KMS-11 (cell line): ENCODE measurements at regions not wholly inside any gene's neighbourhood (a gene's known extent, or its start where the extent isn't known, plus 50 kb on each side); places are given as distances from the start of the nearest gene placed in this dataset.

Experiments
- H2AFZ ChIP-seq: fragments of 200-600 bp; sonication (generic); 2 replicates; pipeline ENCODE4 v1.6.1; 2016; ENCODE audit warnings: antibody characterized with exemption, mixed run types, low read depth
- H3K27ac ChIP-seq: fragments of 200-600 bp; sonication (generic); 2 replicates; pipeline ENCODE4 v1.6.1; 2016; ENCODE audit warnings: mild to moderate bottlenecking, mixed run types
- H3K27me3 ChIP-seq: fragments of 200-600 bp; sonication (generic); 2 replicates; pipeline ENCODE4 v1.6.1; 2017; ENCODE audit warnings: mild to moderate bottlenecking, low read depth, mixed run types, moderate library complexity; ENCODE audit not compliant: insufficient read depth
- H3K36me3 ChIP-seq: fragments of 200-600 bp; sonication (generic); 2 replicates; pipeline ENCODE4 v1.6.1; 2017; ENCODE audit warnings: mild to moderate bottlenecking, mixed run types; ENCODE audit not compliant: insufficient read depth
- H3K4me1 ChIP-seq: fragments of 200-600 bp; sonication (generic); 2 replicates; pipeline ENCODE4 v1.6.1; 2016; ENCODE audit warnings: mild to moderate bottlenecking, low read depth, mixed run types; ENCODE audit not compliant: poor library complexity, severe bottlenecking
- H3K4me2 ChIP-seq: fragments of 200-600 bp; sonication (generic); 2 replicates; pipeline ENCODE4 v1.7.0; 2016; ENCODE audit warnings: mild to moderate bottlenecking, mixed run types
- H3K4me3 ChIP-seq: fragments of 200-600 bp; sonication (generic); IDR thresholded peaks from 2 replicates; pipeline ENCODE4 v1.6.1; 2017; ENCODE audit warnings: low read depth, low read length, mixed read lengths; ENCODE audit not compliant: insufficient read depth
- H3K79me2 ChIP-seq: fragments of 200-600 bp; sonication (generic); 2 replicates; pipeline ENCODE4 v1.6.1; 2016; ENCODE audit warnings: low read depth, mixed run types; ENCODE audit not compliant: insufficient read depth
- H3K9ac ChIP-seq: fragments of 200-600 bp; sonication (generic); 2 replicates; pipeline ENCODE4 v1.6.1; 2016; ENCODE audit warnings: mild to moderate bottlenecking, mixed run types
- H4K20me1 ChIP-seq: fragments of 200-600 bp; sonication (generic); 2 replicates; pipeline ENCODE4 v1.6.1; 2016; ENCODE audit warnings: mild to moderate bottlenecking, mixed run types; ENCODE audit not compliant: insufficient read depth
- CTCF ChIP-seq: fragments of 200-600 bp; sonication (generic); conservative IDR thresholded peaks from 2 replicates; pipeline ENCODE4 v1.6.1; 2017; ENCODE audit warnings: low read depth, mild to moderate bottlenecking, antibody characterized with exemption, low read length, moderate library complexity, mixed read lengths

DNA sequence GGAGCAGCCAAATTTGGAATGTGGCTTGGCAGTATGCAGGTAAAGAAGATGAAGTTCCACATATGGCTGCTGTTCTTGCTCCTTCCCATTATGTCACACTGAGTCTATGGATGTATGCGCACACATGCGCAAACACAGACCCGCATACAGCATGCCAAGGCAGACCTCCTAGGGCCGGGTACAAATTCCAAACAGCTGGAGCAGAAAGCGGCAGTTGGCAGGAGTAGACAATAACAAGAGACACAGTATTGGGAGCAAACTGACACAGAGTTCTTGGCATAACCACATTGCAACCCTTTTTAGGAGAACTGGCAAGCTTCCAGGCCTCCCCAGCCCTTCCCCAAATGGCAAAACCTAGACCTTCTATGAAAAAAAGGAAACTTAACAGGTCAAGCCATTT is 268.9 kb downstream of the SP3 start:
- no peaks in the 10 kb centered on the region for H3K36me3 ChIP-seq
- no peaks in the 10 kb centered on the region for H3K4me1 ChIP-seq
- no peak overlapping the region for H2AFZ ChIP-seq
- H4K20me1 ChIP-seq: no peaks in the 10 kb centered on the region
- no peak overlapping the region for H3K4me2 ChIP-seq
- H3K9ac ChIP-seq: no peak overlapping the region
- no peaks in the 10 kb centered on the region for H3K79me2 ChIP-seq
- H3K4me3 ChIP-seq: no peak overlapping the region
- no peaks in the 10 kb centered on the region for H3K27me3 ChIP-seq
- no peak for TF ChIP-seq CTCF
- H3K27ac ChIP-seq: no peak overlapping the region

DNA sequence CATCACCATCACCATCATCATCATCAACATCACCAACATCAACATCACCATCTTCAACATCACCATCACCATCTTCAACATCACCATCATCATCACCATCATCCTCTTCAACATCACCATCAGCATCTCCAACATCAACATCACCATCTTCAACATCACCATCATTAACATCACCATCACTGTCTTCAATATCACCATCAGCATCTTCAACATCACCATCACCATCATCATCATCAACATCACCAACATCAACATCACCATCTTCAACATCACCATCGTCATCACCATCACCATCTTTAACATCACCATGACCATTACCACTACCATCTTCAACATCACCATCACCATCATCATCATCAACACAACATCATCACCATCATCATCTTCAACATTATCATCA is 267.2 kb downstream of the SP3 start:
- no peaks in the 10 kb centered on the region for H4K20me1 ChIP-seq
- H3K79me2 ChIP-seq: no peaks in the 10 kb centered on the region
- H3K4me3 ChIP-seq: no peak overlapping the region
- no peaks in the 10 kb centered on the region for H3K27me3 ChIP-seq
- no peak overlapping the region for H3K27ac ChIP-seq
- no peak for TF ChIP-seq CTCF
- H3K36me3 ChIP-seq: no peaks in the 10 kb centered on the region
- H2AFZ ChIP-seq: no peak overlapping the region
- no peak overlapping the region for H3K4me2 ChIP-seq
- no peaks in the 10 kb centered on the region for H3K4me1 ChIP-seq
- no peak overlapping the region for H3K9ac ChIP-seq

DNA sequence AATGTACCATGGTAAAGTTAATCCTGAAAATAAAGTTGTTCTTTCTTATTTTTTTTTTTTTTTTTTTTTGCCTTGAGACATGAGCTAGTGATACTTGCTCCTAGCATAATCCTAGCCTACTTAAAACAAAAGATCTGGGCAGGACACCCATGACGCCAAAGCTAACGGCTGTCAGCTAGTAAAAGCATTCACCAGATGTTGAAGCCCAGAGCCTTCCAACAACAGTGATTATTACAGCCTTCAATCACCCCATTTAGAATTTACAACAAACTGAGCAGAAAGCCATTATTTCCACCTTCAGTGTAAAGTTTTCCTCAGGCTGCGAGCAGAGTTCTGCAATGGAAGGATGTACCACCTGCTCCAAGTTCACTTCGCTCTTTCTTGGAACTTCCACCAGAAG is 259.5 kb downstream of the SP3 start:
- Histone ChIP-seq H3K4me3 (no peak overlapping the region), H2AFZ (no peak overlapping the region), H3K79me2 (no peaks in the 10 kb centered on the region), H3K9ac (no peak overlapping the region), H3K27ac (no peak overlapping the region), H3K4me2 (no peak overlapping the region), H3K27me3 (no peaks in the 10 kb centered on the region), H3K4me1 (no peaks in the 10 kb centered on the region), H4K20me1 (no peaks in the 10 kb centered on the region), H3K36me3 (no peaks in the 10 kb centered on the region)
- TF ChIP-seq CTCF: no peak

DNA sequence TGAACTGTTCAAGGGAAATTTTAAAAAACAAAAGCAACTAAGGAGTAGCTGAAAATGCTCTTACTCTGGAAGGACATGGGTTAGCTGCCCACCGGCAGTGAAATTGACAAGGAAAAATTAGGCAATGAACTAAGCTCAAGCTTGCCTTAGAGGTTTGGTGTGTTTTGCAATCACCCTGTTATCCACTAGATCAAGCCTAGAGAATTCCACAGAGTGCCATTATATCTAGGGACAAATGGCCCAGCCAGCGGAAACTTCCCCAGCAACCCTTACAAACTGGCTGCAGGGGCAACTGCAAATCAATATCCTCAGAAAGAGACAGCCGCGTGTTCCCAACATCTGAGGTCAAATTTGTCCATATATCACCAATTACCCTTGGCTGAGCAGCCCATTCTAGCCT is 258.2 kb downstream of the SP3 start:
- no peak overlapping the region for H2AFZ ChIP-seq
- no peak overlapping the region for H3K9ac ChIP-seq
- no peak overlapping the region for H3K4me3 ChIP-seq
- no peak overlapping the region for H3K27ac ChIP-seq
- no peaks in the 10 kb centered on the region for H3K4me1 ChIP-seq
- no peak for TF ChIP-seq CTCF
- no peaks in the 10 kb centered on the region for H3K36me3 ChIP-seq
- H3K4me2 ChIP-seq: no peak overlapping the region
- no peaks in the 10 kb centered on the region for H3K79me2 ChIP-seq
- no peaks in the 10 kb centered on the region for H4K20me1 ChIP-seq
- no peaks in the 10 kb centered on the region for H3K27me3 ChIP-seq

DNA sequence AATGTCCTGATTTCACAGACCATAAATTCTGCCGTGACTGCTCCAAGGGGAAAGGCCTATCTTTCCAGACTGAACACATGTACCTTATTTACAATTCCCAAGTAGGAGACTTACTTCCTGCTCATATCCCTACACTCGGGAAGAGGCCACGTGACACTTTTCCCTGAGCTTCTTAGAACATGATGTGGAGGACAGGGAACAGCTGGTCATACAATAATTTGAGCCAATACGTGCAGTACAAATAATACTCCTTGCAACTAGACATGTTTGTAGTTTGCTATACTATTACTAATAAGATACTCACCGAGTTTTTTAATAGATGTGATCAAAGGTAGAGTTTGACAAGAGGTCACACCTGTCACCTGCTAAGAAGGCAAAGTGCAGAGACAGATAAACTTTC is 256.4 kb downstream of the SP3 start:
- Histone ChIP-seq H4K20me1 (no peaks in the 10 kb centered on the region), H3K27ac (no peak overlapping the region), H3K36me3 (no peaks in the 10 kb centered on the region), H3K79me2 (no peaks in the 10 kb centered on the region), H3K27me3 (no peaks in the 10 kb centered on the region), H2AFZ (no peak overlapping the region), H3K9ac (no peak overlapping the region), H3K4me3 (no peak overlapping the region), H3K4me2 (no peak overlapping the region), H3K4me1 (peaks cover under 1% of the 10 kb centered on the region)
- TF ChIP-seq CTCF: no peak
